Testis (tissue), 2 donors: ENCODE measurements at regions not wholly inside any gene's neighbourhood (a gene's known extent, or its start where the extent isn't known, plus 50 kb on each side); places are given as distances from the start of the nearest gene placed in this dataset.

Experiments used
- DNase-seq: peaks from one replicate; pipeline ENCODE4 v3.0.0-alpha.2; 2019
- H3K27ac ChIP-seq, 2 donors: fragments of 200-600 bp; sonication (generic); one replicate each; pipeline ENCODE4 v1.5.1; 2019
- H3K27me3 ChIP-seq: fragments of 200-600 bp; sonication (generic); one replicate; pipeline ENCODE4 v1.5.1; 2019
- H3K36me3 ChIP-seq: fragments of 200-600 bp; sonication (generic); one replicate; pipeline ENCODE4 v1.5.1; 2017; ENCODE audit warnings: low read depth; ENCODE audit errors: missing control alignments
- H3K4me1 ChIP-seq: fragments of 200-600 bp; sonication (generic); one replicate; pipeline ENCODE4 v1.5.1; 2019
- H3K4me3 ChIP-seq, 2 donors: fragments of 200-600 bp; sonication (generic); one replicate each; pipeline ENCODE4 v1.5.1; 2017 to 2019
- H3K9me3 ChIP-seq: fragments of 200-600 bp; sonication (generic); one replicate; pipeline ENCODE4 v1.5.1; 2017
- CTCF ChIP-seq, 3 experiments: fragments of 450-650 bp in 2 of 3; fragments of 200-600 bp in 1 of 3; sonication (generic) in 1 of 3; IDR thresholded peaks; one replicate each; pipeline ENCODE4 v1.5.1; 2016 to 2019; ENCODE audit warnings: antibody characterized with exemption in 3 of 3, mild to moderate bottlenecking in 2 of 3, moderate library complexity in 1 of 3
- POLR2A ChIP-seq: fragments of 450-650 bp; IDR thresholded peaks from one replicate; pipeline ENCODE4 v1.6.1; 2017; ENCODE audit warnings: antibody characterized with exemption, mild to moderate bottlenecking, moderate library complexity
- WGBS, 2 donors: methylation state at CpG; one replicate each; pipeline ENCODE4 v1.1.5; 2018; 5-methylcytosine and 5-hydroxymethylcytosine counted together
- intact Hi-C: fragments of 100-400 bp; cut with DNase I; formaldehyde crosslinking; loops from one replicate; pipeline ENCODE4 v1.15.1; 2023; ENCODE audit warnings: low total_unique reads

- Histone ChIP-seq H3K4me1 (no peaks in the 10 kb centered on the region), H3K9me3 (no peaks in the 10 kb centered on the region), H3K27me3 (no peaks in the 10 kb centered on the region), H3K27ac (no peak overlapping the region), H3K4me3 (no peak overlapping the region), H3K36me3 (no peaks in the 10 kb centered on the region)
- 75 to 80% methylated on average over 6 of the region's 6 CpGs for WGBS, 2 donors
- intact Hi-C loops: no loop called here
- no peak for TF ChIP-seq POLR2A
- no peak for DNase-seq
Observed at GRCh38 chr9:90948156-90948555, 146.5 kb downstream of the SYK start.

- WGBS, 2 donors: 38 to 43% methylated on average over 3 of the region's 3 CpGs
Observed at GRCh38 chr9:90950600-90950999, 149.0 kb downstream of the SYK start.

GRCh38 chr9:90953200-90953599 lies 151.6 kb downstream of the SYK start:
- 48 to 68% methylated on average over 3 of the region's 3 CpGs for WGBS, 2 donors
- H3K9me3 ChIP-seq: no peaks in the 10 kb centered on the region
- no peak overlapping the region for H3K4me3 ChIP-seq
- H3K36me3 ChIP-seq: no peaks in the 10 kb centered on the region
- DNase-seq: no peak
- H3K4me1 ChIP-seq: no peaks in the 10 kb centered on the region
- no peaks in the 10 kb centered on the region for H3K27me3 ChIP-seq
- TF ChIP-seq CTCF (IDR thresholded peaks at IDR 0.05) (no peak), POLR2A (no peak)
- intact Hi-C loops: no loop called here
- H3K27ac ChIP-seq: no peak overlapping the region

More at GRCh38 chr9:90950600-90950999, 149.0 kb downstream of the SYK start:
- H3K27me3 ChIP-seq: no peaks in the 10 kb centered on the region
- no peak for DNase-seq
- H3K27ac ChIP-seq: no peak overlapping the region
- TF ChIP-seq POLR2A: no peak
- TF ChIP-seq CTCF (IDR thresholded peaks at IDR 0.05): no peak
- no peak overlapping the region for H3K4me3 ChIP-seq
- no peaks in the 10 kb centered on the region for H3K4me1 ChIP-seq
- no peaks in the 10 kb centered on the region for H3K9me3 ChIP-seq
- H3K36me3 ChIP-seq: no peaks in the 10 kb centered on the region
- intact Hi-C loops: no loop called here

GRCh38 chr9:90953805-90954204 lies 152.2 kb downstream of the SYK start:
- Histone ChIP-seq H3K9me3 (no peaks in the 10 kb centered on the region), H3K4me1 (peaks cover 4% of the 10 kb centered on the region), H3K4me3 (no peak overlapping the region), H3K27ac (no peak overlapping the region), H3K36me3 (no peaks in the 10 kb centered on the region), H3K27me3 (no peaks in the 10 kb centered on the region)
- DNase-seq: no peak
- 60 to 77% methylated on average over 3 of the region's 3 CpGs for WGBS, 2 donors
- no peak for TF ChIP-seq CTCF (IDR thresholded peaks at IDR 0.05)
- TF ChIP-seq POLR2A: no peak
- intact Hi-C loops: no loop called here

- TF ChIP-seq CTCF (IDR thresholded peaks at IDR 0.05) (no peak), POLR2A (no peak)
- WGBS, 2 donors: 70 to 85% methylated on average over 9 of the region's 9 CpGs
- H3K27me3 ChIP-seq: no peaks in the 10 kb centered on the region
- no peaks in the 10 kb centered on the region for H3K36me3 ChIP-seq
- H3K4me1 ChIP-seq: peaks cover 5% of the 10 kb centered on the region
- intact Hi-C loops: no loop called here
- no peak overlapping the region for H3K27ac ChIP-seq
- H3K9me3 ChIP-seq: no peaks in the 10 kb centered on the region
- DNase-seq: no peak
- H3K4me3 ChIP-seq: no peak overlapping the region
Observed at GRCh38 chr9:90956026-90956810, 154.6 kb downstream of the SYK start.
